Liver (tissue), 8 donors: ENCODE measurements at regions not wholly inside any gene's neighbourhood (a gene's known extent, or its start where the extent isn't known, plus 50 kb on each side); places are given as distances from the start of the nearest gene placed in this dataset.

Experiments used
- DNase-seq: peaks from one replicate; pipeline ENCODE4 v3.0.0-alpha.2; 2017; ENCODE audit warnings: low spot score
- H3K27ac ChIP-seq, 2 donors: one replicate each; pipeline ENCODE4 v1.7.0; 2013; ENCODE audit warnings: inconsistent platforms in 2 of 2, low read length in 2 of 2, control low read depth in 1 of 2, low read depth in 1 of 2, mild to moderate bottlenecking in 1 of 2
- H3K27me3 ChIP-seq, 4 donors: one replicate each; pipeline versions ENCODE4 v1.6.1 to v1.7.0; 2013; ENCODE audit warnings: low read length in 3 of 4, inconsistent platforms in 1 of 4, mild to moderate bottlenecking in 1 of 4, moderate library complexity in 1 of 4; ENCODE audit not compliant: control insufficient read depth in 4 of 4, insufficient read depth in 4 of 4
- H3K36me3 ChIP-seq, 4 donors: one replicate each; pipeline versions ENCODE4 v1.6.1 to v1.7.0; 2013; ENCODE audit warnings: low read length in 3 of 4, mild to moderate bottlenecking in 3 of 4, low read depth in 1 of 4, moderate library complexity in 1 of 4; ENCODE audit not compliant: control insufficient read depth in 4 of 4, insufficient read depth in 3 of 4
- H3K4me1 ChIP-seq, 4 donors: one replicate each; pipeline versions ENCODE4 v1.6.1 to v1.7.0; 2013; ENCODE audit warnings: low read length in 3 of 4, mild to moderate bottlenecking in 3 of 4, moderate library complexity in 1 of 4; ENCODE audit not compliant: control insufficient read depth in 4 of 4, insufficient read depth in 4 of 4
- H3K4me3 ChIP-seq, 3 donors: one replicate each; pipeline versions ENCODE4 v1.6.1 to v1.7.0; 2013; ENCODE audit warnings: low read length in 3 of 3, control low read depth in 1 of 3, low read depth in 1 of 3, mild to moderate bottlenecking in 1 of 3
- H3K9ac ChIP-seq, 2 donors: one replicate each; pipeline ENCODE4 v1.7.0; 2013; ENCODE audit warnings: low read length in 2 of 2, mild to moderate bottlenecking in 2 of 2, moderate library complexity in 2 of 2, control low read depth in 1 of 2, low read depth in 1 of 2
- H3K9me3 ChIP-seq, 4 donors: one replicate each; pipeline versions ENCODE4 v1.6.1 to v1.7.0; 2013; ENCODE audit warnings: low read length in 3 of 4; ENCODE audit not compliant: control insufficient read depth in 4 of 4
- CTCF ChIP-seq: fragments of 150-350 bp; IDR thresholded peaks from 2 replicates; pipeline ENCODE4 v1.5.1; 2017; ENCODE audit warnings: improper control_type of control experiment, low read depth, low read length; ENCODE audit not compliant: missing input control
- EGR1 ChIP-seq, 2 donors: IDR thresholded peaks; 2 replicates each; pipeline ENCODE4 v1.6.1; 2016 to 2018; ENCODE audit warnings: antibody characterized with exemption in 2 of 2, low read depth in 2 of 2
- FOXA1 ChIP-seq: IDR thresholded peaks from 2 replicates; pipeline ENCODE4 v1.6.1; 2016; ENCODE audit warnings: antibody characterized with exemption
- FOXA2 ChIP-seq: IDR thresholded peaks from 2 replicates; pipeline ENCODE4 v1.6.1; 2016; ENCODE audit warnings: antibody characterized with exemption
- GABPA ChIP-seq, 2 donors: IDR thresholded peaks in 1 of 2; conservative IDR thresholded peaks in 1 of 2; 2 replicates each; pipeline ENCODE4 v1.6.1; 2016; ENCODE audit warnings: antibody characterized with exemption in 2 of 2, mild to moderate bottlenecking in 1 of 2, moderate library complexity in 1 of 2
- HNF4A ChIP-seq, 2 donors: conservative IDR thresholded peaks; 2 replicates each; pipeline ENCODE4 v1.6.1; 2016; ENCODE audit warnings: antibody characterized with exemption in 2 of 2, mild to moderate bottlenecking in 2 of 2
- JUND ChIP-seq, 2 donors: IDR thresholded peaks; 2 replicates each; pipeline ENCODE4 v1.6.1; 2016; ENCODE audit warnings: antibody characterized with exemption in 2 of 2
- NR2F2 ChIP-seq: IDR thresholded peaks from 2 replicates; pipeline ENCODE4 v1.6.1; 2016; ENCODE audit warnings: antibody characterized with exemption
- RXRA ChIP-seq, 2 donors: IDR thresholded peaks; 2 replicates each; pipeline ENCODE4 v1.6.1; 2017 to 2018; ENCODE audit warnings: antibody characterized with exemption in 2 of 2, mild to moderate bottlenecking in 1 of 2
- SP1 ChIP-seq: IDR thresholded peaks from 2 replicates; pipeline ENCODE4 v1.6.1; 2018; ENCODE audit warnings: antibody characterized with exemption, mild to moderate bottlenecking
- TAF1 ChIP-seq: conservative IDR thresholded peaks from 2 replicates; pipeline ENCODE4 v1.6.1; 2016; ENCODE audit warnings: antibody characterized with exemption, mild to moderate bottlenecking
- YY1 ChIP-seq: IDR thresholded peaks from 2 replicates; pipeline ENCODE4 v1.6.1; 2016; ENCODE audit warnings: antibody characterized with exemption, mild to moderate bottlenecking
- ZBTB33 ChIP-seq: IDR thresholded peaks from 2 replicates; pipeline ENCODE4 v1.6.1; 2016; ENCODE audit warnings: antibody characterized with exemption
- WGBS: extraction: QIAGEN DNeasy Blood & Tissue Kit; methylation state at CpG from one replicate; pipeline ENCODE4 v1.1.7; 2013; 5-methylcytosine and 5-hydroxymethylcytosine counted together
- TF ChIP-seq, protein P1 (sequence below): IDR thresholded peaks from 2 replicates; pipeline ENCODE4 v1.6.1; 2016; ENCODE audit warnings: antibody characterized with exemption, mild to moderate bottlenecking
- TF ChIP-seq, protein P2 (sequence below): IDR thresholded peaks from 2 replicates; pipeline ENCODE4 v1.6.1; 2016; ENCODE audit warnings: antibody characterized with exemption
- donor health status: healthy.
- donor health status: healthy.
- donor health status: healthy.
- donor health status: healthy.
- donor health status: healthy.

- peak; percentile 51 for DNase-seq
- no peak for TF ChIP-seq FOXA2
- TF ChIP-seq YY1, result no peak
- no peak for TF ChIP-seq EGR1 (IDR thresholded peaks at IDR 0.05; ENCODE audit: low read depth in 2 of 2)
- no peak for TF ChIP-seq RXRA (IDR thresholded peaks at IDR 0.05)
- no peak for TF ChIP-seq HNF4A (conservative IDR thresholded peaks at IDR 0.05)
- TF ChIP-seq NR2F2, result no peak
- TF ChIP-seq SP1, result no peak
- no peak for TF ChIP-seq JUND (IDR thresholded peaks at IDR 0.05)
- TF ChIP-seq, protein P1, sequence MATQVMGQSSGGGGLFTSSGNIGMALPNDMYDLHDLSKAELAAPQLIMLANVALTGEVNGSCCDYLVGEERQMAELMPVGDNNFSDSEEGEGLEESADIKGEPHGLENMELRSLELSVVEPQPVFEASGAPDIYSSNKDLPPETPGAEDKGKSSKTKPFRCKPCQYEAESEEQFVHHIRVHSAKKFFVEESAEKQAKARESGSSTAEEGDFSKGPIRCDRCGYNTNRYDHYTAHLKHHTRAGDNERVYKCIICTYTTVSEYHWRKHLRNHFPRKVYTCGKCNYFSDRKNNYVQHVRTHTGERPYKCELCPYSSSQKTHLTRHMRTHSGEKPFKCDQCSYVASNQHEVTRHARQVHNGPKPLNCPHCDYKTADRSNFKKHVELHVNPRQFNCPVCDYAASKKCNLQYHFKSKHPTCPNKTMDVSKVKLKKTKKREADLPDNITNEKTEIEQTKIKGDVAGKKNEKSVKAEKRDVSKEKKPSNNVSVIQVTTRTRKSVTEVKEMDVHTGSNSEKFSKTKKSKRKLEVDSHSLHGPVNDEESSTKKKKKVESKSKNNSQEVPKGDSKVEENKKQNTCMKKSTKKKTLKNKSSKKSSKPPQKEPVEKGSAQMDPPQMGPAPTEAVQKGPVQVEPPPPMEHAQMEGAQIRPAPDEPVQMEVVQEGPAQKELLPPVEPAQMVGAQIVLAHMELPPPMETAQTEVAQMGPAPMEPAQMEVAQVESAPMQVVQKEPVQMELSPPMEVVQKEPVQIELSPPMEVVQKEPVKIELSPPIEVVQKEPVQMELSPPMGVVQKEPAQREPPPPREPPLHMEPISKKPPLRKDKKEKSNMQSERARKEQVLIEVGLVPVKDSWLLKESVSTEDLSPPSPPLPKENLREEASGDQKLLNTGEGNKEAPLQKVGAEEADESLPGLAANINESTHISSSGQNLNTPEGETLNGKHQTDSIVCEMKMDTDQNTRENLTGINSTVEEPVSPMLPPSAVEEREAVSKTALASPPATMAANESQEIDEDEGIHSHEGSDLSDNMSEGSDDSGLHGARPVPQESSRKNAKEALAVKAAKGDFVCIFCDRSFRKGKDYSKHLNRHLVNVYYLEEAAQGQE, result no peak
- no peak for TF ChIP-seq ZBTB33
- TF ChIP-seq GABPA (IDR thresholded peaks at IDR 0.05 in 1 of 2, conservative IDR thresholded peaks at IDR 0.05 in 1 of 2), result no peak
- 78% methylated on average over 21 of the region's 21 CpGs for WGBS
Observed at GRCh38 chr6:166712286-166713228, 85.5 kb upstream of the RPS6KA2 start.

GRCh38 chr6:166710084-166710483 lies 83.0 kb upstream of the RPS6KA2 start:
- Histone ChIP-seq H3K4me1 (peaks cover 0 to 9% (median 1%) of the 10 kb centered on the region in 4 donors), H3K27me3 (no peaks in the 10 kb centered on the region), H3K27ac (no peak overlapping the region), H3K4me3 (no peak overlapping the region), H3K9me3 (no peaks in the 10 kb centered on the region), H3K9ac (no peak overlapping the region), H3K36me3 (no peaks in the 10 kb centered on the region)
- no peak for DNase-seq
- WGBS, result 86% methylated on average over 2 of the region's 2 CpGs
- TF ChIP-seq ZBTB33 (no peak), YY1 (no peak), FOXA2 (no peak), JUND (IDR thresholded peaks at IDR 0.05) (no peak), SP1 (no peak), NR2F2 (no peak), FOXA1 (no peak), HNF4A (conservative IDR thresholded peaks at IDR 0.05) (no peak), EGR1 (IDR thresholded peaks at IDR 0.05; ENCODE audit: low read depth in 2 of 2) (no peak), TAF1 (no peak), CTCF (no peak), GABPA (IDR thresholded peaks at IDR 0.05 in 1 of 2, conservative IDR thresholded peaks at IDR 0.05 in 1 of 2) (no peak)
- TF ChIP-seq, protein P2, sequence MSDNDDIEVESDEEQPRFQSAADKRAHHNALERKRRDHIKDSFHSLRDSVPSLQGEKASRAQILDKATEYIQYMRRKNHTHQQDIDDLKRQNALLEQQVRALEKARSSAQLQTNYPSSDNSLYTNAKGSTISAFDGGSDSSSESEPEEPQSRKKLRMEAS, result no peak
- TF ChIP-seq, protein P1, result no peak

More at GRCh38 chr6:166712286-166713228, 85.5 kb upstream of the RPS6KA2 start:
- H3K4me3 ChIP-seq, result no peak overlapping the region
- no peak overlapping the region for H3K27ac ChIP-seq
- H3K4me1 ChIP-seq, result no peaks in the 10 kb centered on the region
- H3K27me3 ChIP-seq, result no peaks in the 10 kb centered on the region
- no peaks in the 10 kb centered on the region for H3K9me3 ChIP-seq
- H3K36me3 ChIP-seq, result no peaks in the 10 kb centered on the region
- H3K9ac ChIP-seq, result no peak overlapping the region
